H1 (cell line): ENCODE measurements at regions not wholly inside any gene's neighbourhood (a gene's known extent, or its start where the extent isn't known, plus 50 kb on each side); places are given as distances from the start of the nearest gene placed in this dataset.

Experiments
- BCL11A ChIP-seq, 2 experiments: IDR thresholded peaks; one replicate each; pipeline ENCODE4 v1.6.1; 2011; ENCODE audit warnings: low read depth in 2 of 2, low read length in 2 of 2, mild to moderate bottlenecking in 2 of 2
- EZH2 ChIP-seq: fragments of 200-600 bp; sonication (generic); IDR thresholded peaks from 2 replicates; pipeline ENCODE4 v1.7.1; 2012; ENCODE audit warnings: low read depth, mild to moderate bottlenecking, moderate library complexity, low read length, inconsistent platforms; ENCODE audit not compliant: severe bottlenecking
- POLR2A ChIP-seq, 2 experiments: IDR thresholded peaks; 1 replicate in 1 of 2; 2 replicates in 1 of 2; pipeline ENCODE4 v1.6.1; 2011; ENCODE audit warnings: low read depth in 2 of 2, low read length in 2 of 2, mild to moderate bottlenecking in 2 of 2; ENCODE audit errors: control extremely low read depth in 1 of 2
- POLR2AphosphoS5 ChIP-seq: IDR thresholded peaks from 2 replicates; pipeline ENCODE4 v1.6.1; 2011; ENCODE audit warnings: low read depth, low read length
- RAD21 ChIP-seq, 2 experiments: IDR thresholded peaks in 1 of 2; conservative IDR thresholded peaks in 1 of 2; 2 replicates each; pipeline ENCODE4 v1.6.1; 2011; ENCODE audit warnings: low read depth in 2 of 2, low read length in 2 of 2, improper control_type of control experiment in 1 of 2, inconsistent platforms in 1 of 2, mild to moderate bottlenecking in 1 of 2, moderate library complexity in 1 of 2
- RBBP5 ChIP-seq: IDR thresholded peaks from 2 replicates; pipeline ENCODE4 v1.7.1; 2012; ENCODE audit warnings: low read depth, mild to moderate bottlenecking, inconsistent platforms, low read length, moderate library complexity, borderline replicate concordance
- SAP30 ChIP-seq: fragments of 300-600 bp; sonication (generic); IDR thresholded peaks from 2 replicates; pipeline ENCODE4 v1.7.1; 2012; ENCODE audit warnings: low read length, moderate library complexity, mild to moderate bottlenecking, inconsistent platforms; ENCODE audit not compliant: insufficient read depth, insufficient replicate concordance
- SIN3A ChIP-seq, 2 experiments: IDR thresholded peaks in 1 of 2; conservative IDR thresholded peaks in 1 of 2; 2 replicates each; pipeline ENCODE4 v1.6.1; 2011 to 2012; ENCODE audit warnings: low read length in 2 of 2, improper control_type of control experiment in 1 of 2, low read depth in 1 of 2, mild to moderate bottlenecking in 1 of 2
- SP1 ChIP-seq: IDR thresholded peaks from 2 replicates; pipeline ENCODE4 v1.6.1; 2011; ENCODE audit warnings: low read depth, low read length
- TF ChIP-seq, protein P1 (sequence below), 3 experiments: IDR thresholded peaks; 1 replicate in 2 of 3; 2 replicates in 1 of 3; pipeline versions ENCODE4 v1.5.1 to v1.6.1; 2011; ENCODE audit warnings: low read length in 3 of 3, mild to moderate bottlenecking in 3 of 3, inconsistent platforms in 2 of 3, low read depth in 1 of 3, moderate library complexity in 1 of 3; ENCODE audit not compliant: insufficient read depth in 1 of 3; ENCODE audit errors: control extremely low read depth in 1 of 3

DNA sequence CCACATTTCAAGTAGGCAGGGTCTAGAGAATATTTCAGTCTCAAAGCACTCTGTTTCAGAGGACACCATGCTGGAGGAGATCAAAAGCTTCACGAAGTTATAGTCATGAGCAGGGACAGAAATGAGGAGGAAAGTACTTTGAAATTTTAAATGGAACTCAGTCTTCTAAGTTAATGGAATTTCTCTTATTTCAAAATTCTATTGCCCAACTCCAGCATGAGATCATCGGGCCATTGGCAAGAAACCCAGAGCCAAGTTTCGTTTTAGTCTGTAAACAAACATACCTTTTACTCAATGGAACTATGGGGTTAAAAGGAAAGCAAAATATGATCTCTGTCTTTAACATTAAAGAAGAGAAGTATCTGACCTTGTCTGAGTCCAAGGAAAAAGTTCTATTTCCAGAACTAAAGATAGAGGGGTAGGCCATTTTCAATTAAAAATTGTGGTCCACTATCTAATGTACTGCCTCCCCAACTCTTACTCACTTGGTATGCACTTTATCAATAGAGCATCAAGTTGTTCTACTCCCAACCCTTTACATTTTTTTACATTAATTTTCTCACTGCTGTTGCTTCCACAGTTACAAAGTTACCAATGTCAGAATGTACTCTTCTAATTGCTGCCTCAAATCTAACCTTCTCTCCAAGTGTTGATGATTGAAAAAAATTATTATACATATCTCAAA is 235.3 kb upstream of the NRSN1 start:
- TF ChIP-seq POLR2A (IDR thresholded peaks at IDR 0.05; ENCODE audit: control extremely low read depth in 1 of 2, low read depth in 2 of 2, low read length in 2 of 2): no peak
- TF ChIP-seq, protein P1, sequence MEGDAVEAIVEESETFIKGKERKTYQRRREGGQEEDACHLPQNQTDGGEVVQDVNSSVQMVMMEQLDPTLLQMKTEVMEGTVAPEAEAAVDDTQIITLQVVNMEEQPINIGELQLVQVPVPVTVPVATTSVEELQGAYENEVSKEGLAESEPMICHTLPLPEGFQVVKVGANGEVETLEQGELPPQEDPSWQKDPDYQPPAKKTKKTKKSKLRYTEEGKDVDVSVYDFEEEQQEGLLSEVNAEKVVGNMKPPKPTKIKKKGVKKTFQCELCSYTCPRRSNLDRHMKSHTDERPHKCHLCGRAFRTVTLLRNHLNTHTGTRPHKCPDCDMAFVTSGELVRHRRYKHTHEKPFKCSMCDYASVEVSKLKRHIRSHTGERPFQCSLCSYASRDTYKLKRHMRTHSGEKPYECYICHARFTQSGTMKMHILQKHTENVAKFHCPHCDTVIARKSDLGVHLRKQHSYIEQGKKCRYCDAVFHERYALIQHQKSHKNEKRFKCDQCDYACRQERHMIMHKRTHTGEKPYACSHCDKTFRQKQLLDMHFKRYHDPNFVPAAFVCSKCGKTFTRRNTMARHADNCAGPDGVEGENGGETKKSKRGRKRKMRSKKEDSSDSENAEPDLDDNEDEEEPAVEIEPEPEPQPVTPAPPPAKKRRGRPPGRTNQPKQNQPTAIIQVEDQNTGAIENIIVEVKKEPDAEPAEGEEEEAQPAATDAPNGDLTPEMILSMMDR (IDR thresholded peaks at IDR 0.05; ENCODE audit: control extremely low read depth in 1 of 3, insufficient read depth in 1 of 3, low read depth in 1 of 3, low read length in 3 of 3): no peak
- no peak for TF ChIP-seq RAD21 (IDR thresholded peaks at IDR 0.05 in 1 of 2, conservative IDR thresholded peaks at IDR 0.05 in 1 of 2; ENCODE audit: low read depth in 2 of 2, low read length in 2 of 2)
- TF ChIP-seq SP1: no peak
- no peak for TF ChIP-seq RBBP5
- no peak for TF ChIP-seq POLR2AphosphoS5
- TF ChIP-seq SAP30: no peak
- TF ChIP-seq EZH2: no peak
- TF ChIP-seq BCL11A (IDR thresholded peaks at IDR 0.05; ENCODE audit: low read depth in 2 of 2, low read length in 2 of 2): no peak
- TF ChIP-seq SIN3A (conservative IDR thresholded peaks at IDR 0.05 in 1 of 2, IDR thresholded peaks at IDR 0.05 in 1 of 2; ENCODE audit: low read depth in 1 of 2, low read length in 2 of 2): no peak
